ENCODE measurements at regions not wholly inside any gene's neighbourhood (a gene's known extent, or its start where the extent isn't known, plus 50 kb on each side); places are given as distances from the start of the nearest gene placed in this dataset.

DNA sequence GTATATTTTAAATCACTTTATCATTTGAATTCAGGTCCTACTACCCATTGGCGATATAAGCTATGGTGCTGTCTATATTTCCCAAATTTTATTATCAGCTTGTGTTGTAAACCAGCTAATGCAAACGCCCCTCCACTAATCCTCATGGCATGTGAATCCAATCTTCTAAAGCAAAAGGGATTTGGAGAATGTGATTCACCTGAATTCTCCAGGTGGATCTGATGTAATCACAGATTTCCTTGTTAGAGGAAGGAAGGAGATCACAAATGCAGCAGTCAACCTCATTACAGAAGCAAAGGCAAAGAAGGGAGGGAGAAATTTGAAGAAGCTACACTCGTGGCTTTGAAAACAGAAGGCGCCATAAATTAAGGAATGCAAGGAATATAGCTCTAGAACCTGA lies 431.1 kb upstream of the CDH19 start:
- TF ChIP-seq CTCF (IDR thresholded peaks at IDR 0.05; ENCODE audit: insufficient read depth, low read length, poor library complexity, severe bottlenecking): no peak
- no peak for TF ChIP-seq EZH2phosphoT487 (conservative IDR thresholded peaks at IDR 0.05; ENCODE audit: low read length)

All from SU-DHL-6 (cell line).